ENCODE measurements at regions not wholly inside any gene's neighbourhood (a gene's known extent, or its start where the extent isn't known, plus 50 kb on each side); places are given as distances from the start of the nearest gene placed in this dataset.
"Not testable (repeated sequence)": the region's sequence is repeated elsewhere in the genome, so short reads cannot be mapped to it uniquely, and the experiment has no call there.

- DNase-seq (ENCODE audit: extremely low read depth, low read depth) = no peak
- no peak for TF ChIP-seq CTCF (IDR thresholded peaks at IDR 0.05; ENCODE audit: low read depth, low read length, missing control alignments)
- no peak overlapping the region for H3K4me3 ChIP-seq (replicated peaks; ENCODE audit: low read depth, low read length)
Observed at GRCh38 chr12:20055856-20056255, 312.5 kb upstream of the PDE3A start.

- no peak for TF ChIP-seq CTCF (IDR thresholded peaks at IDR 0.05; ENCODE audit: low read depth, low read length, missing control alignments)
- no peak for DNase-seq (ENCODE audit: extremely low read depth, low read depth)
- H3K4me3 ChIP-seq (replicated peaks; ENCODE audit: low read depth, low read length) = no peak overlapping the region
Observed at GRCh38 chr12:20057398-20057797, 310.9 kb upstream of the PDE3A start.

GRCh38 chr12:20063116-20063515 is 305.2 kb upstream of the PDE3A start:
- TF ChIP-seq CTCF (IDR thresholded peaks at IDR 0.05; ENCODE audit: low read depth, low read length, missing control alignments) = no peak
- DNase-seq (ENCODE audit: extremely low read depth, low read depth) = no peak

GRCh38 chr12:20077618-20078017 is 290.7 kb upstream of the PDE3A start:
- no peak overlapping the region for H3K4me3 ChIP-seq (replicated peaks; ENCODE audit: low read depth, low read length)

More at GRCh38 chr12:20063116-20063515, 305.2 kb upstream of the PDE3A start:
- no peak overlapping the region for H3K4me3 ChIP-seq (replicated peaks; ENCODE audit: low read depth, low read length)

GRCh38 chr12:20089077-20089476 is 279.3 kb upstream of the PDE3A start:
- no peak overlapping the region for H3K4me3 ChIP-seq (replicated peaks; ENCODE audit: low read depth, low read length)
- no peak for DNase-seq (ENCODE audit: extremely low read depth, low read depth)
- TF ChIP-seq CTCF (IDR thresholded peaks at IDR 0.05; ENCODE audit: low read depth, low read length, missing control alignments) = no peak

More at GRCh38 chr12:20077618-20078017, 290.7 kb upstream of the PDE3A start:
- no peak for TF ChIP-seq CTCF (IDR thresholded peaks at IDR 0.05; ENCODE audit: low read depth, low read length, missing control alignments)
- no peak for DNase-seq (ENCODE audit: extremely low read depth, low read depth)

GRCh38 chr12:20093190-20093810 is 275.0 kb upstream of the PDE3A start:
- DNase-seq (ENCODE audit: extremely low read depth, low read depth); H3K4me3 ChIP-seq (replicated peaks; ENCODE audit: low read depth, low read length): not testable (repeated sequence)

- no peak for DNase-seq (ENCODE audit: extremely low read depth, low read depth)
- no peak overlapping the region for H3K4me3 ChIP-seq (replicated peaks; ENCODE audit: low read depth, low read length)
- no peak for TF ChIP-seq CTCF (IDR thresholded peaks at IDR 0.05; ENCODE audit: low read depth, low read length, missing control alignments)
Observed at GRCh38 chr12:20096430-20096829, 271.9 kb upstream of the PDE3A start.

All from HFF-Myc (cell line).